ENCODE measurements at regions not wholly inside any gene's neighbourhood (a gene's known extent, or its start where the extent isn't known, plus 50 kb on each side); places are given as distances from the start of the nearest gene placed in this dataset.

DNA sequence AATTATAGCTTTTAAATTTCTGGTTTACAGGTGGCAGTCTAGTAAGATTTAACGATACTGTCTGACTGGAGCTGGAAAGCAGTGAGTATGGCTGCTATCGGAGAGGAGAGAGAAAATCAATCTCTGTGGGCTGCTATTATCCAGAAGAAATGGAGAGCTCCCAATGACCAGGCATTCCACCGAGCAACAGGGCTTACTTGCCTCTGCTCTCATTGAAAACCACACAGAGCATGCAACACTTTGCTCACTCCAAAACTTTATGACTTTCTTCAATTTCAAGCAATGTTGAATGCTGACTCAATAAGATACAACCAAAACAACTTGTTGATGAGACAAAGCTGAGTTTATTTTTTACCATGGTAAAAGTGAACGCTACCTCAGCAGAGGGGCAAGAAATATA, 337.0 kb upstream of the NCAM2 start:
- H3K4me3 ChIP-seq (ENCODE audit: low read depth, low read length): no peak overlapping the region
- DNase-seq (ENCODE audit: low read depth): no peak
- TF ChIP-seq CTCF (conservative IDR thresholded peaks at IDR 0.05; ENCODE audit: low read depth, low read length): no peak

GRCh38 chr21:20661745-20662422, 336.3 kb upstream of the NCAM2 start:
- no peak for TF ChIP-seq CTCF (conservative IDR thresholded peaks at IDR 0.05; ENCODE audit: low read depth, low read length)
- H3K4me3 ChIP-seq (ENCODE audit: low read depth, low read length): no peak overlapping the region
- DNase-seq (ENCODE audit: low read depth): no peak

DNA sequence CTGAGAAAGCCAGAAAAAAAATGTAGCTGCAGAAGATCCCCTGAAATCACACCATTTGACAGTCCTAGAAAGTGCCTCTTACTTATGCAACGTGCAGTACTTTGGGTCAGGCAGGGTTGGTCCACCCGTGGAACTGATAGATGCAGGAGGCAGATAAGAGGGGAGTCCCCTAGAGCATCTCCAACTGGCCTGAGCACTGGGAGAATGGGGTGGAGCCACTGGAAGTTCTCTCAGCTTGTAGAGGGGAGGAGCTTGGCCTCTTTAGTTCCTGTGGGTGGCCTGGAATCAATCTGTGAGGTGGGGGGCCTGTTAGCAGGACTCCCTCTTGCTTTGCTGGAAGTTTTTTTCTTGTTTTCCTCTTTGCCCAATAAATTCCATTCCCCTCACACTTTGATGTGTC, 335.7 kb upstream of the NCAM2 start:
- no peak for DNase-seq (ENCODE audit: low read depth)
- no peak overlapping the region for H3K4me3 ChIP-seq (ENCODE audit: low read depth, low read length)
- TF ChIP-seq CTCF (conservative IDR thresholded peaks at IDR 0.05; ENCODE audit: low read depth, low read length): no peak

GRCh38 chr21:20667931-20668330, 330.3 kb upstream of the NCAM2 start:
- H3K4me3 ChIP-seq (ENCODE audit: low read depth, low read length): no peak overlapping the region
- DNase-seq (ENCODE audit: low read depth): no peak
- no peak for TF ChIP-seq CTCF (conservative IDR thresholded peaks at IDR 0.05; ENCODE audit: low read depth, low read length)

- no peak for DNase-seq (ENCODE audit: low read depth)
- H3K4me3 ChIP-seq (ENCODE audit: low read depth, low read length): no peak overlapping the region
- TF ChIP-seq CTCF (conservative IDR thresholded peaks at IDR 0.05; ENCODE audit: low read depth, low read length): no peak
These were observed 312.7 kb upstream of the NCAM2 start for GRCh38 chr21:20685475-20685874.

DNA sequence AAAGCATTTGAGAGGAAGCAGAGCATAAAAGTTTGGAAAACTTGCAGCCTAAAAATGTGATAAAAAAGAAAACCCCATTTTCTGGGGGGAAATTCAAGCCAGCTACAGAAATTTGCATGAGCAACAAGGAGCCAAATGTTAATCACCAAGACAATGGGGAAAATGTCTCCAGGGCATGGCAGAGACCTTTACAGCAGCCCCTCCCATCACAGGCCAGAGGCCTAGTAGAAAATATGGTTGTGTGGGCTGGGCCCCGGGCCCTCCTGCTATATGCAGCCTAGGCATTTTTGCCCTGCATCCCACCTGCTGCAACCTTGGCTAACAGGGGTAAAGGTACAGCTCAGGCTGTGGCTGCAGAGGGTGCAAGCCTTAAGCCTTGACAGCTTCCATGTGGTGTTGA, 299.6 kb upstream of the NCAM2 start:
- no peak for DNase-seq (ENCODE audit: low read depth)
- TF ChIP-seq CTCF (conservative IDR thresholded peaks at IDR 0.05; ENCODE audit: low read depth, low read length): no peak
- no peak overlapping the region for H3K4me3 ChIP-seq (ENCODE audit: low read depth, low read length)

GRCh38 chr21:20701235-20701634, 297.0 kb upstream of the NCAM2 start:
- DNase-seq (ENCODE audit: low read depth): no peak
- no peak for TF ChIP-seq CTCF (conservative IDR thresholded peaks at IDR 0.05; ENCODE audit: low read depth, low read length)
- H3K4me3 ChIP-seq (ENCODE audit: low read depth, low read length): no peak overlapping the region

Measured in epithelial cell of proximal tubule (primary cell).